ES-I3 (cell line): ENCODE measurements at regions not wholly inside any gene's neighbourhood (a gene's known extent, or its start where the extent isn't known, plus 50 kb on each side); places are given as distances from the start of the nearest gene placed in this dataset.

Experiments used
- H3K36me3 ChIP-seq: 2 replicates; pipeline ENCODE4 v1.6.1; 2013; ENCODE audit warnings: mild to moderate bottlenecking, low read length, control low read depth, moderate library complexity; ENCODE audit not compliant: insufficient read depth
- H3K4me1 ChIP-seq: 2 replicates; pipeline ENCODE4 v1.6.1; 2013; ENCODE audit warnings: mild to moderate bottlenecking, control low read depth, low read length; ENCODE audit not compliant: insufficient read depth
- H3K9ac ChIP-seq: 2 replicates; pipeline ENCODE4 v1.6.1; 2013; ENCODE audit warnings: low read depth, mild to moderate bottlenecking, low read length, moderate library complexity
- H3K9me3 ChIP-seq: 2 replicates; pipeline ENCODE4 v1.6.1; 2013; ENCODE audit warnings: mild to moderate bottlenecking, low read length, moderate library complexity; ENCODE audit not compliant: control insufficient read depth, insufficient read depth

GRCh38 chr18:38475686-38476085 lies 910.1 kb upstream of the CELF4 start:
- Histone ChIP-seq H3K9ac (no peak overlapping the region), H3K36me3 (no peaks in the 10 kb centered on the region), H3K9me3 (no peaks in the 10 kb centered on the region; the same call in 1 of the 2 replicates), H3K4me1 (no peaks in the 10 kb centered on the region)

DNA sequence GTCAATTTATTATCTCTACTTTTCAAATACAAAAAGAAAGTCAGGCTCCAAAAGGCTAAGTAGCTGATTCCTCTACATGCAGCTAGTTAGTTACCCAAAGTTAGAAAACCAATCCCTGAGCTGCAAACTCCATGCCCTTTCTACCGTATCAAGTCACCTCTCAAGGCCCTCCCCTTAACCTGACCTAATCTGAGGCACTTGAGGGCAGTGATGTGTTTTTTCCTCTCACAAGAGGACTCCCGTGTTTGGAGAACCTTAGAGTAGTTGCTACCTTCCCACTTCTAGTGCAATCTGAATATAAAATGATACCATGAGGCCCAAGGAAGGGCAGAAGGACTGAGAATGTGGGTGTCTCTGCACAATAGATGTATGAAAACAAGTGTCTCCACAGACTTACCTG lies 907.9 kb upstream of the CELF4 start:
- Histone ChIP-seq H3K36me3 (no peaks in the 10 kb centered on the region), H3K9ac (no peak overlapping the region), H3K4me1 (no peaks in the 10 kb centered on the region), H3K9me3 (no peaks in the 10 kb centered on the region; the same call in 1 of the 2 replicates)

- Histone ChIP-seq H3K4me1 (no peaks in the 10 kb centered on the region), H3K9me3 (no peaks in the 10 kb centered on the region; the same call in 1 of the 2 replicates), H3K9ac (no peak overlapping the region), H3K36me3 (no peaks in the 10 kb centered on the region)
These were observed 904.8 kb upstream of the CELF4 start for GRCh38 chr18:38470421-38470820.

DNA sequence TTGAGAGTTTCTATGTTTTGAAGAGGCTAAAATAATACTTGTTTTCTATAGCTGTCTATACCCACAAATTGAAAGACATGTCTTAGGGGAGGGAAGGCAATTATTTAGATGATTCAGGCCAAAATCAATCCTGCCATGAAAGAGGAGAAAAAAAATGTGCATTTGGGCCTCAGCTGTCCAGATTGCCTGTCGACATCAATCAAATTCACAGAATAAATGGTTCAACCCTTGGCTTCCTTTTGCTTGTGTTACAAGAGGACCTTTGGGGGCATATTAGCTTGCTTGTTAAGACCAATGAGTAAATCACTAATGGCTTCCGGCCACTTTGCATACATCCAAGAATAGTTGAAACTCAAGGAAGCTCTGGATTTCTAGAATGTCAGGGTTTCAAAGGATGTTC lies 900.8 kb upstream of the CELF4 start:
- Histone ChIP-seq H3K4me1 (no peaks in the 10 kb centered on the region), H3K36me3 (no peaks in the 10 kb centered on the region), H3K9ac (no peak overlapping the region), H3K9me3 (no peaks in the 10 kb centered on the region)

GRCh38 chr18:38464024-38464423 lies 898.4 kb upstream of the CELF4 start:
- Histone ChIP-seq H3K4me1 (no peaks in the 10 kb centered on the region), H3K9me3 (no peaks in the 10 kb centered on the region), H3K36me3 (no peaks in the 10 kb centered on the region), H3K9ac (no peak overlapping the region)

GRCh38 chr18:38460657-38461056 lies 895.1 kb upstream of the CELF4 start:
- H3K4me1 ChIP-seq = no peaks in the 10 kb centered on the region
- H3K9me3 ChIP-seq = no peaks in the 10 kb centered on the region
- H3K9ac ChIP-seq = no peak overlapping the region
- no peaks in the 10 kb centered on the region for H3K36me3 ChIP-seq

- H3K9me3 ChIP-seq = no peaks in the 10 kb centered on the region
- no peaks in the 10 kb centered on the region for H3K4me1 ChIP-seq
- H3K36me3 ChIP-seq = no peaks in the 10 kb centered on the region
- no peak overlapping the region for H3K9ac ChIP-seq
These were observed 893.8 kb upstream of the CELF4 start for GRCh38 chr18:38459131-38459994.

- no peaks in the 10 kb centered on the region for H3K9me3 ChIP-seq
These were observed 893.1 kb upstream of the CELF4 start for GRCh38 chr18:38458698-38459097.

DNA sequence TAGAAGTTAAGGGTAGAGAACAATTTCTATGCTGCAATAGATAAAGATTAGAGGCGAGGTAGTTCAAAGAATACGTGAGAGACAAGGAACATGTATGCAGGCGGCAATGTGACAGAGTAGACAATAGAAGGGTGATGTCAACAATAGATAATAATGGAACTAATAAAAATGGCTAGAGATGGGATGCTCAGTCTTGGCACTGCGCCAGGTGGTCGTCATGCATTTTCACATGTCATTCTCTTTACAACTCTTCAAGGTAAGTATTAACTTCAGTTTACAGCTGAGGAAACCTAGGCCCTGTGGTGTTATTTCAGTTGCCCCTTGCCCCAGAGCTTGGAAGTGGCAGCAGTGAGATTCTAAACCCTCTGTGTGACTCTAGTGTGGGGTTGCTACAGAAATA lies 890.7 kb upstream of the CELF4 start:
- Histone ChIP-seq H3K9me3 (no peaks in the 10 kb centered on the region), H3K9ac (no peak overlapping the region), H3K4me1 (0 out of 2 replicates have a peak, but pooled peaks cover 3% of the 10 kb centered on the region), H3K36me3 (no peaks in the 10 kb centered on the region)

More at GRCh38 chr18:38458698-38459097, 893.1 kb upstream of the CELF4 start:
- no peaks in the 10 kb centered on the region for H3K4me1 ChIP-seq
- no peak overlapping the region for H3K9ac ChIP-seq
- no peaks in the 10 kb centered on the region for H3K36me3 ChIP-seq

DNA sequence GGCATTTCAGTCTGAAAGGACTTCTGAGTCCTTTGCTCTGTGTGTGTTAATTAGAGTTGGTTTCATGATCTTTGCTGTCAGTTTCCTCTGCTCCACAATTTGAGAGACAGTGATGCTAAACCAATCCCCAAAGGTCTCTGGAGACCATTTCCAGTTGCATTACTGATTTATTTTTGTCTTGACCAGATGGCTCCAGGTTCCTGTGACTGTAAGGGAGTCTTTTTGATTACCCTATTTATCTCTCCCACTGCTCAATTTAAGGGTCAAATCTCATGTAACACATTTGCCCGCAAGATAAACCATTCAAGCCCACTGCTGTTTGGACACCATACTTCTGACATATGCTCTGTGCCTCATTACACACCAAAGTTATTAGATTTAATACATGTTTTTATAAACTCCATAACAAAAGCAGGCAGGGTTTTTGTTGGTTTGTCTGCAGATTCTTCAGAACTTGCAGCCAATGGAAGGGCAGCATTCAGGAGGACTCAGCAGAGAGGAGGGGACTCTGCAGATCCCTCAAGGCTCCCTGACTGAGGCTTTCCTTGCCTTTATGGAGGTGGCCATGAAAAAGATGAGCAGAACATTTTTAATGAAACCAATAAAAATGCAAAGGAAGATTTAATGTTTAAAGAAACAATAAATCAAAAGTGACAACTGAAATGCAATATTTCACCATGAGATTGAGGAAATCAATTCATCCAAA lies 889.3 kb upstream of the CELF4 start:
- H3K4me1 ChIP-seq = peaks cover 7% of the 10 kb centered on the region; the same call in 1 of the 2 replicates
- H3K9ac ChIP-seq = no peak overlapping the region
- H3K36me3 ChIP-seq = no peaks in the 10 kb centered on the region
- H3K9me3 ChIP-seq = no peaks in the 10 kb centered on the region

DNA sequence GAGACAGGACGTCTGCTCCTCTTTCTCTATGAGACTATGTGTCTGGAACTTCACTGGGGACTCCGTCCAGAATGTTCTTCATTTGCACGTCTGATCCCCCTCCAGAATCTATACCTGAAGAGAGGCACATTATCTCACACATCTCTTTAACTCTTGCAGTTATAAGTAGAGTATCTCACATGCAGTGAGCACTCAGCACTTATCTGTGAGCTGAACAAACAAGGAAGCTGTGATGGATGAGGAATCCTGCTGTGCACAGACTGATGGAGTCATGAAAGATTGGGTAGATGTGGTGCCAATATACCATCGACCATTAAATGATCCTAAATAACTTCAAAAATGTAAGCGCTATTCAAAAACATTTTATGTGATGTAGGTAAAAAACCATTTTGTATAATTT lies 888.3 kb upstream of the CELF4 start:
- Histone ChIP-seq H3K9me3 (no peaks in the 10 kb centered on the region), H3K9ac (no peak overlapping the region)

DNA sequence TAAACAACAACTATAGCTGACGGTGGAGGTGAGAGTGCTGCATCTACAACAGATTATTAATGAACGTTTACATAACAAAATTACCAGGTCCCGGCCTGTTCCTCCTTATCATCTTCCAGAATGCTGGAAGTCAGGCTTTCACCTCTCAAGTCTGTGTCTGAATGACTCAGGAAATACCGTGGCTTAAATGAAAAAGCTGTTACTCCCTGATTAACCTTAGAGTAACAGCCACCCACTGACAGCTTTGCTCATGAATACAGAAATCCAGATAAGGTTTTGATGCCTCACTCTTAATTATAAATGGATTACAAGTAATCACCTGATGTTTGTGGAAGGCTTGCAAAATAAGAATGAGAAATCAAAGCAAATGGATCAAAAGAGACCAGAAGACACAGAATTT lies 885.3 kb upstream of the CELF4 start:
- H3K9ac ChIP-seq = no peak overlapping the region
- H3K9me3 ChIP-seq = no peaks in the 10 kb centered on the region
- peaks cover 7% of the 10 kb centered on the region; the same call in 1 of the 2 replicates for H3K4me1 ChIP-seq
- no peaks in the 10 kb centered on the region for H3K36me3 ChIP-seq

More for the DNA sequence above, 888.3 kb upstream of the CELF4 start:
- H3K36me3 ChIP-seq = no peaks in the 10 kb centered on the region
- H3K4me1 ChIP-seq = peaks cover 7% of the 10 kb centered on the region; the same call in 1 of the 2 replicates

DNA sequence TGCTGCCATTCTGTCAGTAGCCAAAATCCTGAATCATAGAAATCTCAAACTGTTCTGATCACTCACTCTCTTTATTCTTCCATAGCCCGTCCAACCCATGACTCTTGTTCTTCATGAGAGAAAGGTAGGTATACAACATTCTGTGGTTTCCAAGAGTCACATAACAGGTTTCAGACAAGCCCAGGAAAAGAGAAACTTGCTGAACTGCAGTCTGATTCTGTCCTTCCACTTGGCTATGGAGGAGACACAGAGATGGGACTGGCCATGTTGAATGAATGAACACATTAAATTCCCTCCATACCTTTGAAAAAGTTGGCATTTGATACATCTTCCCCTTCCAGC lies 880.2 kb upstream of the CELF4 start:
- no peak overlapping the region for H3K9ac ChIP-seq
- H3K4me1 ChIP-seq = peaks cover 4% of the 10 kb centered on the region; the same call in 1 of the 2 replicates
- H3K9me3 ChIP-seq = no peaks in the 10 kb centered on the region
- H3K36me3 ChIP-seq = no peaks in the 10 kb centered on the region

DNA sequence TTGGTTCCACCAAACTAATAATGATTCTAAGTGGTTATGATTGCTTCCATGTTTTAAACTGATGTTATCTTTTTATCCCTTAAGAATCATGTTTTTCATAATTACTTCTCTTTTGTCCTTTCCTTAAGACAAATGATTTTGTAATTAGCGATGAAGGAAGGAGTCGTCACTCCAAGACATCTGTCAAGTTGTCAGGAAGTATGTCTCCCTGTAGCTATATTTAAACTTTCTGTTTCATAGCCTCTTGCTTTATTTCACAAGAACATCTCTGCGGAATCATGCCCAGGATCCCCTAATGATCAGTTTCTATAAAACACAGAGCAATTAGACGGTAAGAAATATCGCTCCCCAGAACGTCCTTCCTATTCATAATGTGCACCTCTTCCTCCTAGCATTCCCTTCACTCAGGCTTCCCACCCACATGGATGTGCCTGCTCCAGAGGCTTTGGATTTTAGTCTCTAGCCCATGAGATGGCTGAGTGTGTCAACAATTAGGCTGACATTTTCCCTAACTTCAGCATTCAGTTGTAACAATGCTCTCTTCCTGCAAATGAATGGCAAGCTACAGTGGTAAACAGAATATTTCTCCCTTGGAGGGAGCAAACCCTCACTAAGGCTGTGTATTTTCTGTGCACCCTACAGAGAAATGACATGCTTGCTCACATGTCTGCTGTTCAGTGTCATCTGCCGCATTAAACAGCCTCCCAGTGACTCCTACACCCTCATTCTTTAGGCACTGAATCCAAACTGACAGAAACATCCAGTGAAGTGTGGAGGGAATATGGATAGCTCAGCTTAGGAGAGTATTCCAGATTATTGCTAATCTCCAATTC lies 879.6 kb upstream of the CELF4 start:
- Histone ChIP-seq H3K4me1 (no peaks in the 10 kb centered on the region), H3K9me3 (no peaks in the 10 kb centered on the region), H3K36me3 (no peaks in the 10 kb centered on the region), H3K9ac (no peak overlapping the region)
